BLaER1 (cell line): ENCODE measurements at regions not wholly inside any gene's neighbourhood (a gene's known extent, or its start where the extent isn't known, plus 50 kb on each side); places are given as distances from the start of the nearest gene placed in this dataset.

ENCODE experiments used
- H3K27ac ChIP-seq: shearing (Covaris generic); formaldehyde crosslinking; 2 replicates; pipeline ENCODE4 v1.8.1; 2022
- H3K27me3 ChIP-seq: shearing (Covaris generic); formaldehyde crosslinking; 2 replicates; pipeline ENCODE4 v1.8.1; 2022
- H3K36me3 ChIP-seq: shearing (Covaris generic); formaldehyde crosslinking; 2 replicates; pipeline ENCODE4 v1.8.1; 2022
- H3K4me1 ChIP-seq: shearing (Covaris generic); formaldehyde crosslinking; 2 replicates; pipeline ENCODE4 v1.8.1; 2022
- H3K4me2 ChIP-seq: shearing (Covaris generic); formaldehyde crosslinking; 2 replicates; pipeline ENCODE4 v1.8.1; 2022
- H3K4me3 ChIP-seq: shearing (Covaris generic); formaldehyde crosslinking; 2 replicates; pipeline ENCODE4 v1.8.1; 2022
- H3K9ac ChIP-seq: shearing (Covaris generic); formaldehyde crosslinking; 2 replicates; pipeline ENCODE4 v1.8.1; 2022
- H3K9me3 ChIP-seq: shearing (Covaris generic); formaldehyde crosslinking; 2 replicates; pipeline ENCODE4 v1.8.1; 2022
- H4K20me1 ChIP-seq: shearing (Covaris generic); formaldehyde crosslinking; 2 replicates; pipeline ENCODE4 v1.8.1; 2022
- Cebpa-rat ChIP-seq: shearing (Covaris generic); IDR thresholded peaks from 2 replicates; pipeline ENCODE4 v1.8.1; 2022

GRCh38 chr7:17396692-17397091 lies 98.2 kb downstream of the AHR start:
- no peak overlapping the region for H3K4me3 ChIP-seq
- no peak overlapping the region for H3K9ac ChIP-seq
- H3K9me3 ChIP-seq, result peaks cover 27% of the 10 kb centered on the region
- H3K4me2 ChIP-seq, result no peak overlapping the region
- H3K36me3 ChIP-seq, result no peaks in the 10 kb centered on the region
- no peak overlapping the region for H3K27ac ChIP-seq
- H4K20me1 ChIP-seq, result no peaks in the 10 kb centered on the region
- no peak for TF ChIP-seq Cebpa-rat
- no peaks in the 10 kb centered on the region for H3K27me3 ChIP-seq
- peaks cover 2% of the 10 kb centered on the region for H3K4me1 ChIP-seq

- no peaks in the 10 kb centered on the region for H3K9me3 ChIP-seq
- no peak overlapping the region for H3K9ac ChIP-seq
- H3K36me3 ChIP-seq, result no peaks in the 10 kb centered on the region
- H3K27me3 ChIP-seq, result no peaks in the 10 kb centered on the region
- no peak overlapping the region for H3K4me3 ChIP-seq
- no peak for TF ChIP-seq Cebpa-rat
- peak overlapping the region; percentile 1; the same call in 1 of the 2 replicates for H3K4me2 ChIP-seq
- H4K20me1 ChIP-seq, result no peaks in the 10 kb centered on the region
- no peak overlapping the region for H3K27ac ChIP-seq
- H3K4me1 ChIP-seq, result peaks cover 10% of the 10 kb centered on the region
Observed at GRCh38 chr7:17401791-17402627, 103.6 kb downstream of the AHR start.

GRCh38 chr7:17402628-17403278 lies 104.3 kb downstream of the AHR start:
- Histone ChIP-seq H3K36me3 (no peaks in the 10 kb centered on the region), H3K27ac (no peak overlapping the region), H3K9ac (no peak overlapping the region), H3K4me1 (peaks cover 10% of the 10 kb centered on the region), H3K4me2 (no peak overlapping the region), H3K4me3 (no peak overlapping the region), H3K27me3 (no peaks in the 10 kb centered on the region), H3K9me3 (no peaks in the 10 kb centered on the region), H4K20me1 (no peaks in the 10 kb centered on the region)
- no peak for TF ChIP-seq Cebpa-rat

- peaks cover 10% of the 10 kb centered on the region for H3K4me1 ChIP-seq
- no peak overlapping the region for H3K4me2 ChIP-seq
- no peak overlapping the region for H3K4me3 ChIP-seq
- no peak overlapping the region for H3K27ac ChIP-seq
- H3K9me3 ChIP-seq, result no peaks in the 10 kb centered on the region
- TF ChIP-seq Cebpa-rat, result no peak
- H3K9ac ChIP-seq, result no peak overlapping the region
- no peaks in the 10 kb centered on the region for H4K20me1 ChIP-seq
- no peaks in the 10 kb centered on the region for H3K36me3 ChIP-seq
- no peaks in the 10 kb centered on the region for H3K27me3 ChIP-seq
Observed at GRCh38 chr7:17404006-17404405, 105.6 kb downstream of the AHR start.

GRCh38 chr7:17405786-17406185 lies 107.3 kb downstream of the AHR start:
- TF ChIP-seq Cebpa-rat, result no peak
- Histone ChIP-seq H3K9ac (no peak overlapping the region), H3K36me3 (no peaks in the 10 kb centered on the region), H3K4me2 (no peak overlapping the region), H4K20me1 (no peaks in the 10 kb centered on the region), H3K27me3 (no peaks in the 10 kb centered on the region), H3K27ac (no peak overlapping the region), H3K9me3 (no peaks in the 10 kb centered on the region), H3K4me1 (peaks cover 10% of the 10 kb centered on the region), H3K4me3 (no peak overlapping the region)

- Histone ChIP-seq H3K27me3 (no peaks in the 10 kb centered on the region), H4K20me1 (no peaks in the 10 kb centered on the region), H3K9ac (no peak overlapping the region), H3K9me3 (no peaks in the 10 kb centered on the region), H3K27ac (no peak overlapping the region), H3K4me2 (no peak overlapping the region), H3K36me3 (no peaks in the 10 kb centered on the region), H3K4me1 (peaks cover 8% of the 10 kb centered on the region), H3K4me3 (no peak overlapping the region)
- TF ChIP-seq Cebpa-rat, result no peak
Observed at GRCh38 chr7:17406738-17407137, 108.3 kb downstream of the AHR start.

- Histone ChIP-seq H3K4me3 (no peak overlapping the region), H3K27ac (no peak overlapping the region), H3K9me3 (no peaks in the 10 kb centered on the region), H3K4me2 (no peak overlapping the region), H4K20me1 (no peaks in the 10 kb centered on the region), H3K4me1 (peaks cover 3% of the 10 kb centered on the region; the same call in 1 of the 2 replicates), H3K9ac (no peak overlapping the region), H3K36me3 (no peaks in the 10 kb centered on the region), H3K27me3 (no peaks in the 10 kb centered on the region)
- no peak for TF ChIP-seq Cebpa-rat
Observed at GRCh38 chr7:17407229-17407628, 108.8 kb downstream of the AHR start.

GRCh38 chr7:17408245-17408903 lies 109.9 kb downstream of the AHR start:
- TF ChIP-seq Cebpa-rat, result no peak
- Histone ChIP-seq H3K36me3 (no peaks in the 10 kb centered on the region), H4K20me1 (no peaks in the 10 kb centered on the region), H3K27me3 (no peaks in the 10 kb centered on the region), H3K9ac (no peak overlapping the region), H3K9me3 (no peaks in the 10 kb centered on the region), H3K4me1 (no peaks in the 10 kb centered on the region), H3K4me3 (no peak overlapping the region), H3K4me2 (no peak overlapping the region), H3K27ac (no peak overlapping the region)

- no peak overlapping the region for H3K27ac ChIP-seq
- no peak for TF ChIP-seq Cebpa-rat
- H3K36me3 ChIP-seq, result no peaks in the 10 kb centered on the region
- no peak overlapping the region for H3K9ac ChIP-seq
- H3K4me1 ChIP-seq, result no peaks in the 10 kb centered on the region
- H3K4me3 ChIP-seq, result no peak overlapping the region
- no peaks in the 10 kb centered on the region for H4K20me1 ChIP-seq
- no peaks in the 10 kb centered on the region for H3K27me3 ChIP-seq
- 0 out of 2 replicates have a peak, but pooled peaks cover 3% of the 10 kb centered on the region for H3K9me3 ChIP-seq
- no peak overlapping the region for H3K4me2 ChIP-seq
Observed at GRCh38 chr7:17408904-17409290, 110.4 kb downstream of the AHR start.

GRCh38 chr7:17411922-17412321 lies 113.5 kb downstream of the AHR start:
- H3K4me3 ChIP-seq, result no peak overlapping the region
- no peak for TF ChIP-seq Cebpa-rat
- H3K9me3 ChIP-seq, result 0 out of 2 replicates have a peak, but pooled peaks cover 3% of the 10 kb centered on the region
- H3K27ac ChIP-seq, result no peak overlapping the region
- no peaks in the 10 kb centered on the region for H3K4me1 ChIP-seq
- no peak overlapping the region for H3K9ac ChIP-seq
- H3K4me2 ChIP-seq, result no peak overlapping the region
- H3K36me3 ChIP-seq, result no peaks in the 10 kb centered on the region
- no peaks in the 10 kb centered on the region for H3K27me3 ChIP-seq
- no peaks in the 10 kb centered on the region for H4K20me1 ChIP-seq
